Endothelial cell of umbilical vein (primary cell): ENCODE measurements at regions not wholly inside any gene's neighbourhood (a gene's known extent, or its start where the extent isn't known, plus 50 kb on each side); places are given as distances from the start of the nearest gene placed in this dataset.

Experiments used
- CTCF ChIP-seq, 2 donors: IDR thresholded peaks; 1 replicate in 1 of 2; 2 replicates in 1 of 2; pipeline ENCODE4 v1.5.1; 2011; ENCODE audit warnings: low read length in 2 of 2, mild to moderate bottlenecking in 2 of 2, moderate library complexity in 2 of 2, control low read depth in 1 of 2, inconsistent platforms in 1 of 2, low read depth in 1 of 2; ENCODE audit not compliant: insufficient read depth in 1 of 2; ENCODE audit errors: extremely low read depth in 1 of 2
- EZH2 ChIP-seq: IDR thresholded peaks from 2 replicates; pipeline ENCODE4 v1.6.1; 2012; ENCODE audit warnings: borderline replicate concordance, low read depth, mild to moderate bottlenecking, moderate library complexity, low read length, inconsistent platforms; ENCODE audit not compliant: severe bottlenecking
- POLR2A ChIP-seq: IDR thresholded peaks from 2 replicates; pipeline ENCODE4 v1.6.1; 2012; ENCODE audit warnings: low read depth, mild to moderate bottlenecking, control low read depth, low read length
- POLR2AphosphoS5 ChIP-seq: IDR thresholded peaks from 2 replicates; pipeline ENCODE4 v1.6.1; 2012; ENCODE audit warnings: low read depth, mild to moderate bottlenecking, control low read depth, low read length, moderate library complexity; ENCODE audit not compliant: insufficient read depth

GRCh38 chr1:29585656-29586055 is 349.3 kb downstream of the PTPRU start:
- TF ChIP-seq EZH2 (no peak), CTCF (IDR thresholded peaks at IDR 0.05; ENCODE audit: extremely low read depth in 1 of 2, insufficient read depth in 1 of 2, low read depth in 1 of 2, low read length in 2 of 2) (no peak), POLR2A (no peak), POLR2AphosphoS5 (no peak)
